Rectal smooth muscle tissue (tissue), 1 donor: ENCODE measurements at regions not wholly inside any gene's neighbourhood (a gene's known extent, or its start where the extent isn't known, plus 50 kb on each side); places are given as distances from the start of the nearest gene placed in this dataset.

ENCODE experiments used
- H3K27ac ChIP-seq: one replicate; pipeline ENCODE4 v1.7.0; 2013; ENCODE audit warnings: low read depth, low read length, inconsistent platforms
- H3K27me3 ChIP-seq: one replicate; pipeline ENCODE4 v1.7.0; 2013; ENCODE audit warnings: low read length; ENCODE audit not compliant: control insufficient read depth, insufficient read depth
- H3K36me3 ChIP-seq: one replicate; pipeline ENCODE4 v1.7.0; 2013; ENCODE audit warnings: low read length; ENCODE audit not compliant: control insufficient read depth, insufficient read depth
- H3K4me1 ChIP-seq: one replicate; pipeline ENCODE4 v1.7.0; 2013; ENCODE audit warnings: low read length; ENCODE audit not compliant: control insufficient read depth, insufficient read depth
- H3K4me3 ChIP-seq: one replicate; pipeline ENCODE4 v1.7.0; 2013; ENCODE audit warnings: low read length
- H3K9ac ChIP-seq: one replicate; pipeline ENCODE4 v1.7.0; 2013; ENCODE audit warnings: low read length

GRCh38 chr2:236949089-236949905 lies 136.4 kb upstream of the COPS8 start:
- no peak overlapping the region for H3K9ac ChIP-seq
- no peaks in the 10 kb centered on the region for H3K36me3 ChIP-seq
- H3K4me1 ChIP-seq = no peaks in the 10 kb centered on the region
- no peak overlapping the region for H3K27ac ChIP-seq
- no peaks in the 10 kb centered on the region for H3K27me3 ChIP-seq
- no peak overlapping the region for H3K4me3 ChIP-seq

- no peak overlapping the region for H3K4me3 ChIP-seq
- no peak overlapping the region for H3K9ac ChIP-seq
- no peaks in the 10 kb centered on the region for H3K36me3 ChIP-seq
- no peak overlapping the region for H3K27ac ChIP-seq
- H3K4me1 ChIP-seq = no peaks in the 10 kb centered on the region
- no peaks in the 10 kb centered on the region for H3K27me3 ChIP-seq
These were observed 133.7 kb upstream of the COPS8 start for GRCh38 chr2:236951830-236952475.

GRCh38 chr2:236954641-236955040 lies 131.0 kb upstream of the COPS8 start:
- Histone ChIP-seq H3K4me3 (no peak overlapping the region), H3K9ac (no peak overlapping the region), H3K27me3 (no peaks in the 10 kb centered on the region), H3K27ac (no peak overlapping the region), H3K4me1 (no peaks in the 10 kb centered on the region), H3K36me3 (no peaks in the 10 kb centered on the region)

- H3K4me3 ChIP-seq = no peak overlapping the region
- no peaks in the 10 kb centered on the region for H3K4me1 ChIP-seq
- no peaks in the 10 kb centered on the region for H3K36me3 ChIP-seq
- H3K9ac ChIP-seq = no peak overlapping the region
- no peaks in the 10 kb centered on the region for H3K27me3 ChIP-seq
- no peak overlapping the region for H3K27ac ChIP-seq
These were observed 130.1 kb upstream of the COPS8 start for GRCh38 chr2:236955521-236956030.

- Histone ChIP-seq H3K36me3 (no peaks in the 10 kb centered on the region), H3K9ac (no peak overlapping the region), H3K27me3 (no peaks in the 10 kb centered on the region), H3K4me1 (no peaks in the 10 kb centered on the region), H3K27ac (no peak overlapping the region), H3K4me3 (no peak overlapping the region)
These were observed 129.6 kb upstream of the COPS8 start for GRCh38 chr2:236956031-236956618.

- Histone ChIP-seq H3K36me3 (no peaks in the 10 kb centered on the region), H3K4me3 (no peak overlapping the region), H3K9ac (no peak overlapping the region), H3K4me1 (no peaks in the 10 kb centered on the region), H3K27ac (no peak overlapping the region), H3K27me3 (no peaks in the 10 kb centered on the region)
These were observed 129.0 kb upstream of the COPS8 start for GRCh38 chr2:236956641-236957040.

GRCh38 chr2:236959036-236959435 lies 126.7 kb upstream of the COPS8 start:
- no peaks in the 10 kb centered on the region for H3K4me1 ChIP-seq
- H3K27me3 ChIP-seq = no peaks in the 10 kb centered on the region
- no peak overlapping the region for H3K27ac ChIP-seq
- no peak overlapping the region for H3K4me3 ChIP-seq
- no peaks in the 10 kb centered on the region for H3K36me3 ChIP-seq
- no peak overlapping the region for H3K9ac ChIP-seq

GRCh38 chr2:236959876-236960275 lies 125.8 kb upstream of the COPS8 start:
- H3K4me1 ChIP-seq = no peaks in the 10 kb centered on the region
- H3K27ac ChIP-seq = no peak overlapping the region
- no peak overlapping the region for H3K4me3 ChIP-seq
- no peaks in the 10 kb centered on the region for H3K27me3 ChIP-seq
- H3K9ac ChIP-seq = no peak overlapping the region
- H3K36me3 ChIP-seq = no peaks in the 10 kb centered on the region

- Histone ChIP-seq H3K27me3 (no peaks in the 10 kb centered on the region), H3K4me1 (no peaks in the 10 kb centered on the region), H3K4me3 (no peak overlapping the region), H3K9ac (no peak overlapping the region), H3K36me3 (no peaks in the 10 kb centered on the region), H3K27ac (no peak overlapping the region)
These were observed 125.2 kb upstream of the COPS8 start for GRCh38 chr2:236960531-236960930.

GRCh38 chr2:236962816-236963215 lies 122.9 kb upstream of the COPS8 start:
- no peak overlapping the region for H3K27ac ChIP-seq
- no peaks in the 10 kb centered on the region for H3K36me3 ChIP-seq

GRCh38 chr2:236963631-236964182 lies 122.0 kb upstream of the COPS8 start:
- no peak overlapping the region for H3K27ac ChIP-seq
- H3K9ac ChIP-seq = no peak overlapping the region
- H3K36me3 ChIP-seq = no peaks in the 10 kb centered on the region
- no peaks in the 10 kb centered on the region for H3K4me1 ChIP-seq
- no peak overlapping the region for H3K4me3 ChIP-seq
- H3K27me3 ChIP-seq = no peaks in the 10 kb centered on the region

More at GRCh38 chr2:236962816-236963215, 122.9 kb upstream of the COPS8 start:
- Histone ChIP-seq H3K4me3 (no peak overlapping the region), H3K4me1 (no peaks in the 10 kb centered on the region), H3K27me3 (no peaks in the 10 kb centered on the region), H3K9ac (no peak overlapping the region)

- Histone ChIP-seq H3K27me3 (no peaks in the 10 kb centered on the region), H3K36me3 (no peaks in the 10 kb centered on the region), H3K9ac (no peak overlapping the region), H3K27ac (no peak overlapping the region), H3K4me1 (no peaks in the 10 kb centered on the region), H3K4me3 (no peak overlapping the region)
These were observed 121.4 kb upstream of the COPS8 start for GRCh38 chr2:236964291-236964690.
